ENCODE measurements at regions not wholly inside any gene's neighbourhood (a gene's known extent, or its start where the extent isn't known, plus 50 kb on each side); places are given as distances from the start of the nearest gene placed in this dataset.

GRCh38 chr4:170772429-170772828 lies 682.7 kb upstream of the AADAT start:
- Histone ChIP-seq H3K4me1 (no peaks in the 10 kb centered on the region), H3K27me3 (no peaks in the 10 kb centered on the region), H3K27ac (no peak overlapping the region), H3K36me3 (no peaks in the 10 kb centered on the region), H3K9me3 (no peaks in the 10 kb centered on the region), H3K4me3 (no peak overlapping the region)
- intact Hi-C loops (cut with DNase I): no loop called here
- TF ChIP-seq POLR2A (IDR thresholded peaks at IDR 0.05): no peak
- TF ChIP-seq, protein P1, sequence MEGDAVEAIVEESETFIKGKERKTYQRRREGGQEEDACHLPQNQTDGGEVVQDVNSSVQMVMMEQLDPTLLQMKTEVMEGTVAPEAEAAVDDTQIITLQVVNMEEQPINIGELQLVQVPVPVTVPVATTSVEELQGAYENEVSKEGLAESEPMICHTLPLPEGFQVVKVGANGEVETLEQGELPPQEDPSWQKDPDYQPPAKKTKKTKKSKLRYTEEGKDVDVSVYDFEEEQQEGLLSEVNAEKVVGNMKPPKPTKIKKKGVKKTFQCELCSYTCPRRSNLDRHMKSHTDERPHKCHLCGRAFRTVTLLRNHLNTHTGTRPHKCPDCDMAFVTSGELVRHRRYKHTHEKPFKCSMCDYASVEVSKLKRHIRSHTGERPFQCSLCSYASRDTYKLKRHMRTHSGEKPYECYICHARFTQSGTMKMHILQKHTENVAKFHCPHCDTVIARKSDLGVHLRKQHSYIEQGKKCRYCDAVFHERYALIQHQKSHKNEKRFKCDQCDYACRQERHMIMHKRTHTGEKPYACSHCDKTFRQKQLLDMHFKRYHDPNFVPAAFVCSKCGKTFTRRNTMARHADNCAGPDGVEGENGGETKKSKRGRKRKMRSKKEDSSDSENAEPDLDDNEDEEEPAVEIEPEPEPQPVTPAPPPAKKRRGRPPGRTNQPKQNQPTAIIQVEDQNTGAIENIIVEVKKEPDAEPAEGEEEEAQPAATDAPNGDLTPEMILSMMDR (IDR thresholded peaks at IDR 0.05): no peak
- WGBS, 2 donors: 46 to 63% methylated on average over 1 of the region's 1 CpG
- DNase-seq: no peak

- H3K4me3 ChIP-seq: no peak overlapping the region
- WGBS, 2 donors: 52 to 58% methylated on average over 2 of the region's 2 CpGs
- H3K27ac ChIP-seq: no peak overlapping the region
- no peak for DNase-seq
- no peaks in the 10 kb centered on the region for H3K4me1 ChIP-seq
- no peaks in the 10 kb centered on the region for H3K36me3 ChIP-seq
- TF ChIP-seq, protein P1 (IDR thresholded peaks at IDR 0.05): no peak
- no peak for TF ChIP-seq POLR2A (IDR thresholded peaks at IDR 0.05)
- no peaks in the 10 kb centered on the region for H3K9me3 ChIP-seq
- intact Hi-C loops (cut with DNase I): no loop called here
- H3K27me3 ChIP-seq: no peaks in the 10 kb centered on the region
These were observed 680.9 kb upstream of the AADAT start for GRCh38 chr4:170770664-170771063.

GRCh38 chr4:170769862-170770261 lies 680.1 kb upstream of the AADAT start:
- no peaks in the 10 kb centered on the region for H3K4me1 ChIP-seq
- no peak overlapping the region for H3K4me3 ChIP-seq
- no peaks in the 10 kb centered on the region for H3K27me3 ChIP-seq
- intact Hi-C loops (cut with DNase I): no loop called here
- no peaks in the 10 kb centered on the region for H3K9me3 ChIP-seq
- 57 to 61% methylated on average over 1 of the region's 1 CpG for WGBS, 2 donors
- no peak for TF ChIP-seq POLR2A (IDR thresholded peaks at IDR 0.05)
- TF ChIP-seq, protein P1 (IDR thresholded peaks at IDR 0.05): no peak
- no peak overlapping the region for H3K27ac ChIP-seq
- H3K36me3 ChIP-seq: no peaks in the 10 kb centered on the region
- DNase-seq: no peak

- H3K9me3 ChIP-seq: no peaks in the 10 kb centered on the region
- H3K36me3 ChIP-seq: no peaks in the 10 kb centered on the region
- intact Hi-C loops (cut with DNase I): no loop called here
- no peak overlapping the region for H3K4me3 ChIP-seq
- no peak for DNase-seq
- WGBS, 2 donors: 91 to 97% methylated on average over 4 of the region's 4 CpGs
- H3K4me1 ChIP-seq: no peaks in the 10 kb centered on the region
- TF ChIP-seq, protein P1 (IDR thresholded peaks at IDR 0.05): no peak
- TF ChIP-seq POLR2A (IDR thresholded peaks at IDR 0.05): no peak
- H3K27ac ChIP-seq: no peak overlapping the region
- H3K27me3 ChIP-seq: no peaks in the 10 kb centered on the region
These were observed 669.2 kb upstream of the AADAT start for GRCh38 chr4:170758988-170759387.

GRCh38 chr4:170750519-170750918 lies 660.8 kb upstream of the AADAT start:
- no peak overlapping the region for H3K4me3 ChIP-seq
- no peaks in the 10 kb centered on the region for H3K27me3 ChIP-seq
- H3K36me3 ChIP-seq: no peaks in the 10 kb centered on the region
- WGBS, 2 donors: 63 to 69% methylated on average over 5 of the region's 5 CpGs
- intact Hi-C loops (cut with DNase I): no loop called here
- no peaks in the 10 kb centered on the region for H3K9me3 ChIP-seq
- H3K4me1 ChIP-seq: no peaks in the 10 kb centered on the region
- DNase-seq: no peak
- no peak overlapping the region for H3K27ac ChIP-seq
- no peak for TF ChIP-seq POLR2A (IDR thresholded peaks at IDR 0.05)

- Histone ChIP-seq H3K27ac (no peak overlapping the region), H3K36me3 (no peaks in the 10 kb centered on the region), H3K4me3 (no peak overlapping the region), H3K27me3 (no peaks in the 10 kb centered on the region), H3K9me3 (no peaks in the 10 kb centered on the region), H3K4me1 (no peaks in the 10 kb centered on the region)
- intact Hi-C loops (cut with DNase I): no loop called here
- WGBS, 2 donors: 50 to 67% methylated on average over 2 of the region's 2 CpGs
- no peak for TF ChIP-seq POLR2A (IDR thresholded peaks at IDR 0.05)
- TF ChIP-seq, protein P1 (IDR thresholded peaks at IDR 0.05): no peak
- no peak for DNase-seq
These were observed 659.2 kb upstream of the AADAT start for GRCh38 chr4:170748975-170749374.

Data from esophagus squamous epithelium (tissue), 5 donors.